GM23338 (cell line): ENCODE measurements at regions not wholly inside any gene's neighbourhood (a gene's known extent, or its start where the extent isn't known, plus 50 kb on each side); places are given as distances from the start of the nearest gene placed in this dataset.

Source experiments
- ATAC-seq: fragments of 200-7000 bp; cut with Tn5 transposase; 3 replicates; pipeline ENCODE4 v1.9.1; 2020
- DNase-seq: peaks from one replicate; pipeline ENCODE4 v3.0.0-alpha.2; 2015; ENCODE audit warnings: low spot score
- H2AFZ ChIP-seq: fragments of 200-600 bp; sonication (generic); 2 replicates; pipeline ENCODE4 v1.8.0; 2016; ENCODE audit warnings: antibody characterized with exemption, mild to moderate bottlenecking, moderate library complexity
- H3F3A ChIP-seq: fragments of 200-600 bp; sonication (generic); replicated peaks from 2 replicates; pipeline ENCODE4 v1.8.0; 2017; ENCODE audit warnings: antibody characterized with exemption, mixed run types, low read depth
- H3K27ac ChIP-seq: fragments of 200-600 bp; sonication (generic); 2 replicates; pipeline ENCODE4 v1.6.1; 2016; ENCODE audit warnings: low read depth
- H3K27me3 ChIP-seq: fragments of 200-600 bp; sonication (generic); 2 replicates; pipeline ENCODE4 v1.8.0; 2016; ENCODE audit warnings: mild to moderate bottlenecking, mixed run types, moderate library complexity; ENCODE audit not compliant: insufficient read depth
- H3K36me3 ChIP-seq: fragments of 200-600 bp; sonication (generic); 2 replicates; pipeline ENCODE4 v1.8.0; 2016; ENCODE audit warnings: mild to moderate bottlenecking; ENCODE audit not compliant: insufficient read depth
- H3K4me1 ChIP-seq: fragments of 200-600 bp; sonication (generic); 2 replicates; pipeline ENCODE4 v1.8.0; 2016; ENCODE audit warnings: mild to moderate bottlenecking, moderate library complexity; ENCODE audit not compliant: insufficient read depth
- H3K4me2 ChIP-seq: fragments of 200-600 bp; sonication (generic); 2 replicates; pipeline ENCODE4 v1.7.1; 2017; ENCODE audit warnings: mixed run types
- H3K4me3 ChIP-seq: fragments of 200-600 bp; sonication (generic); 2 replicates; pipeline ENCODE4 v1.6.1; 2016; ENCODE audit warnings: mixed run types
- H3K79me2 ChIP-seq: fragments of 200-600 bp; sonication (generic); replicated peaks from 2 replicates; pipeline ENCODE4 v1.8.0; 2017; ENCODE audit warnings: mild to moderate bottlenecking; ENCODE audit not compliant: insufficient read depth
- H3K9me2 ChIP-seq: fragments of 200-600 bp; sonication (generic); 2 replicates; pipeline ENCODE4 v1.8.0; 2017; ENCODE audit not compliant: insufficient read depth
- H4K20me1 ChIP-seq: fragments of 200-600 bp; sonication (generic); replicated peaks from 2 replicates; pipeline ENCODE4 v1.8.0; 2017; ENCODE audit warnings: mild to moderate bottlenecking; ENCODE audit not compliant: insufficient read depth
- H3K27ac Mint-ChIP-seq: 2 replicates; pipeline ENCODE4 v1.8.0; 2020; ENCODE audit warnings: inconsistent platforms, mild to moderate bottlenecking, moderate library complexity, mixed read lengths
- H3K27me3 Mint-ChIP-seq: 3 replicates; pipeline ENCODE4 v1.8.0; 2022; ENCODE audit warnings: low read depth, mild to moderate bottlenecking, moderate library complexity, mixed read lengths, inconsistent platforms; ENCODE audit not compliant: insufficient read depth, poor library complexity
- H3K36me3 Mint-ChIP-seq: 3 replicates; pipeline ENCODE4 v1.8.0; 2021; ENCODE audit warnings: low read depth, mild to moderate bottlenecking, inconsistent platforms, moderate library complexity, mixed read lengths
- H3K4me1 Mint-ChIP-seq: 3 replicates; pipeline ENCODE4 v1.8.0; 2020; ENCODE audit warnings: mild to moderate bottlenecking, inconsistent platforms, mixed read lengths
- H3K4me3 Mint-ChIP-seq: 3 replicates; pipeline ENCODE4 v1.8.0; 2021; ENCODE audit warnings: moderate library complexity, mild to moderate bottlenecking, inconsistent platforms, mixed read lengths
- H3K9me3 Mint-ChIP-seq: 3 replicates; pipeline ENCODE4 v1.8.0; 2020; ENCODE audit warnings: moderate library complexity, mild to moderate bottlenecking, inconsistent platforms, mixed read lengths
- CREB1 ChIP-seq: fragments of 250-450 bp; sonication (Bioruptor Pico); IDR thresholded peaks from 2 replicates; pipeline ENCODE4 v1.5.0; 2020; ENCODE audit warnings: low read depth, mild to moderate bottlenecking, moderate library complexity
- EZH2 ChIP-seq: fragments of 200-600 bp; sonication (generic); IDR thresholded peaks from one replicate; pipeline ENCODE4 v1.8.0; 2017; ENCODE audit warnings: antibody characterized with exemption, mild to moderate bottlenecking, low read depth; ENCODE audit not compliant: unreplicated experiment
- EZH2phosphoT487 ChIP-seq: fragments of 200-600 bp; sonication (generic); IDR thresholded peaks from one replicate; pipeline ENCODE4 v1.8.1; 2018; ENCODE audit warnings: antibody characterized with exemption; ENCODE audit not compliant: unreplicated experiment
- JUNB ChIP-seq: IDR thresholded peaks from one replicate; pipeline ENCODE4 v1.6.1; 2016; ENCODE audit warnings: antibody characterized with exemption; ENCODE audit not compliant: unreplicated experiment
- NANOG ChIP-seq: IDR thresholded peaks from 2 replicates; pipeline ENCODE4 v1.6.1; 2016; ENCODE audit warnings: antibody characterized with exemption, borderline replicate concordance
- POLR2AphosphoS5 ChIP-seq: IDR thresholded peaks from 2 replicates; pipeline ENCODE4 v1.6.1; 2016; ENCODE audit warnings: antibody characterized with exemption, low read depth
- TF ChIP-seq, protein P1 (sequence below): IDR thresholded peaks from one replicate; pipeline ENCODE4 v1.6.1; 2018; ENCODE audit warnings: antibody characterized with exemption; ENCODE audit not compliant: unreplicated experiment
- TF ChIP-seq, protein P2 (sequence below), 2 experiments: fragments of 200-600 bp in 1 of 2; sonication (generic) in 1 of 2; conservative IDR thresholded peaks; 2 replicates each; pipeline versions ENCODE4 v1.5.1 to v1.6.1; 2016 to 2017; ENCODE audit warnings: antibody characterized with exemption in 2 of 2, low read depth in 2 of 2, mild to moderate bottlenecking in 2 of 2, moderate library complexity in 1 of 2
- TF ChIP-seq, protein P3 (sequence below): fragments of 250-450 bp; sonication (Bioruptor Pico); IDR thresholded peaks from 2 replicates; pipeline ENCODE4 v1.5.0; 2020; ENCODE audit warnings: mild to moderate bottlenecking, moderate library complexity

DNA sequence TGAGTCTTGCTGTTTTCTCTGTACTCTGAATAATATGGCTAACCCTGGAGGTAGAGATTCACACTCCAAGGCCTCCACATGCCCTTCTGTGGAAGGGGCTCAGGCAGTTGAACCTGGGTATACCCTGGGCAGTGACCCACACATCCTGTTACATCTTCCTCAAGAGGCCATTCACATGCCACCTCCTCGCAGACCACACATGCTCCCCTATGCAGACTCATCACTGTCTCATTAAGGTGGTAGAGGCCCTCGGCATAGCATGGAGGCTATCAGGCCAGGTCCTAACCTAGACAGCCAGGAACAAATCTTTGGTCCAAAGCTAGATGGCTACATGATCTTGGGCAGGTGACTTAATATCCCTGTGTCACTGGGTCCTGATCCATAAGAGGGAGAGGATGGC lies 363.9 kb upstream of the ZNF507 start (continued):
- TF ChIP-seq, protein P1, sequence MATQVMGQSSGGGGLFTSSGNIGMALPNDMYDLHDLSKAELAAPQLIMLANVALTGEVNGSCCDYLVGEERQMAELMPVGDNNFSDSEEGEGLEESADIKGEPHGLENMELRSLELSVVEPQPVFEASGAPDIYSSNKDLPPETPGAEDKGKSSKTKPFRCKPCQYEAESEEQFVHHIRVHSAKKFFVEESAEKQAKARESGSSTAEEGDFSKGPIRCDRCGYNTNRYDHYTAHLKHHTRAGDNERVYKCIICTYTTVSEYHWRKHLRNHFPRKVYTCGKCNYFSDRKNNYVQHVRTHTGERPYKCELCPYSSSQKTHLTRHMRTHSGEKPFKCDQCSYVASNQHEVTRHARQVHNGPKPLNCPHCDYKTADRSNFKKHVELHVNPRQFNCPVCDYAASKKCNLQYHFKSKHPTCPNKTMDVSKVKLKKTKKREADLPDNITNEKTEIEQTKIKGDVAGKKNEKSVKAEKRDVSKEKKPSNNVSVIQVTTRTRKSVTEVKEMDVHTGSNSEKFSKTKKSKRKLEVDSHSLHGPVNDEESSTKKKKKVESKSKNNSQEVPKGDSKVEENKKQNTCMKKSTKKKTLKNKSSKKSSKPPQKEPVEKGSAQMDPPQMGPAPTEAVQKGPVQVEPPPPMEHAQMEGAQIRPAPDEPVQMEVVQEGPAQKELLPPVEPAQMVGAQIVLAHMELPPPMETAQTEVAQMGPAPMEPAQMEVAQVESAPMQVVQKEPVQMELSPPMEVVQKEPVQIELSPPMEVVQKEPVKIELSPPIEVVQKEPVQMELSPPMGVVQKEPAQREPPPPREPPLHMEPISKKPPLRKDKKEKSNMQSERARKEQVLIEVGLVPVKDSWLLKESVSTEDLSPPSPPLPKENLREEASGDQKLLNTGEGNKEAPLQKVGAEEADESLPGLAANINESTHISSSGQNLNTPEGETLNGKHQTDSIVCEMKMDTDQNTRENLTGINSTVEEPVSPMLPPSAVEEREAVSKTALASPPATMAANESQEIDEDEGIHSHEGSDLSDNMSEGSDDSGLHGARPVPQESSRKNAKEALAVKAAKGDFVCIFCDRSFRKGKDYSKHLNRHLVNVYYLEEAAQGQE = no peak
- TF ChIP-seq NANOG (no peak), JUNB (no peak), POLR2AphosphoS5 (no peak), EZH2phosphoT487 (no peak)
- TF ChIP-seq, protein P2, sequence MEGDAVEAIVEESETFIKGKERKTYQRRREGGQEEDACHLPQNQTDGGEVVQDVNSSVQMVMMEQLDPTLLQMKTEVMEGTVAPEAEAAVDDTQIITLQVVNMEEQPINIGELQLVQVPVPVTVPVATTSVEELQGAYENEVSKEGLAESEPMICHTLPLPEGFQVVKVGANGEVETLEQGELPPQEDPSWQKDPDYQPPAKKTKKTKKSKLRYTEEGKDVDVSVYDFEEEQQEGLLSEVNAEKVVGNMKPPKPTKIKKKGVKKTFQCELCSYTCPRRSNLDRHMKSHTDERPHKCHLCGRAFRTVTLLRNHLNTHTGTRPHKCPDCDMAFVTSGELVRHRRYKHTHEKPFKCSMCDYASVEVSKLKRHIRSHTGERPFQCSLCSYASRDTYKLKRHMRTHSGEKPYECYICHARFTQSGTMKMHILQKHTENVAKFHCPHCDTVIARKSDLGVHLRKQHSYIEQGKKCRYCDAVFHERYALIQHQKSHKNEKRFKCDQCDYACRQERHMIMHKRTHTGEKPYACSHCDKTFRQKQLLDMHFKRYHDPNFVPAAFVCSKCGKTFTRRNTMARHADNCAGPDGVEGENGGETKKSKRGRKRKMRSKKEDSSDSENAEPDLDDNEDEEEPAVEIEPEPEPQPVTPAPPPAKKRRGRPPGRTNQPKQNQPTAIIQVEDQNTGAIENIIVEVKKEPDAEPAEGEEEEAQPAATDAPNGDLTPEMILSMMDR (conservative IDR thresholded peaks at IDR 0.05; ENCODE audit: low read depth in 2 of 2) = no peak

DNA sequence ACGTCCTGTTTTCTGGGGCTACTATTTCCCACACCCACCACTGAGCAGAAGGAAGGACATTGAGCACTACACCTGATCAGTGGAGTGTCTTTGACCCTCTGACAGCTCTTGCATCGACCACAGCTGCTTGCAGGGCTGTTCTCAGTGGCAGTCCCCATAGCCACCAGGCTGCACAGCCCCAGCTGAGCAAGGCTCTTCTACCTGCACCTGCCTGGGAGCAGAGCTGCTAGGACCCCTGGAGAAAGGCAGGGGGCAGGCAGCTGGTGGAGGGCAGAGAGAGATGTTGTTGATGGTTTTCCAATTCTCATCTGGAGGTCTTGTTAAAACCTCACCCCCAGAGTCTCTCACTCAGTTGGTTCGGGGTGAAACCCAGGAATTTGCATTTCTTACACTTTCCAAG lies 361.8 kb upstream of the ZNF507 start:
- H3K27me3 Mint-ChIP-seq = peaks cover 3% of the 10 kb centered on the region
- ATAC-seq = no peak
- DNase-seq = no peak
- Histone ChIP-seq H3F3A (no peaks in the 10 kb centered on the region), H3K79me2 (no peaks in the 10 kb centered on the region), H3K27ac (no peak overlapping the region), H4K20me1 (no peaks in the 10 kb centered on the region), H3K4me2 (no peak overlapping the region), H3K36me3 (no peaks in the 10 kb centered on the region), H3K9me2 (no peaks in the 10 kb centered on the region), H2AFZ (no peak overlapping the region), H3K4me3 (no peak overlapping the region), H3K27me3 (no peaks in the 10 kb centered on the region), H3K4me1 (no peaks in the 10 kb centered on the region)
- H3K27ac Mint-ChIP-seq = no peak overlapping the region
- H3K9me3 Mint-ChIP-seq = peaks cover 6% of the 10 kb centered on the region; the same call in 2 of the 3 replicates
- H3K36me3 Mint-ChIP-seq = no peaks in the 10 kb centered on the region; the same call in 1 of the 3 replicates
- H3K4me3 Mint-ChIP-seq = no peak overlapping the region
- no peaks in the 10 kb centered on the region for H3K4me1 Mint-ChIP-seq
- TF ChIP-seq CREB1 (CRISPR knock-in tag) = no peak
- no peak for TF ChIP-seq POLR2AphosphoS5
- TF ChIP-seq EZH2 = no peak
- TF ChIP-seq JUNB = no peak
- TF ChIP-seq, protein P3, sequence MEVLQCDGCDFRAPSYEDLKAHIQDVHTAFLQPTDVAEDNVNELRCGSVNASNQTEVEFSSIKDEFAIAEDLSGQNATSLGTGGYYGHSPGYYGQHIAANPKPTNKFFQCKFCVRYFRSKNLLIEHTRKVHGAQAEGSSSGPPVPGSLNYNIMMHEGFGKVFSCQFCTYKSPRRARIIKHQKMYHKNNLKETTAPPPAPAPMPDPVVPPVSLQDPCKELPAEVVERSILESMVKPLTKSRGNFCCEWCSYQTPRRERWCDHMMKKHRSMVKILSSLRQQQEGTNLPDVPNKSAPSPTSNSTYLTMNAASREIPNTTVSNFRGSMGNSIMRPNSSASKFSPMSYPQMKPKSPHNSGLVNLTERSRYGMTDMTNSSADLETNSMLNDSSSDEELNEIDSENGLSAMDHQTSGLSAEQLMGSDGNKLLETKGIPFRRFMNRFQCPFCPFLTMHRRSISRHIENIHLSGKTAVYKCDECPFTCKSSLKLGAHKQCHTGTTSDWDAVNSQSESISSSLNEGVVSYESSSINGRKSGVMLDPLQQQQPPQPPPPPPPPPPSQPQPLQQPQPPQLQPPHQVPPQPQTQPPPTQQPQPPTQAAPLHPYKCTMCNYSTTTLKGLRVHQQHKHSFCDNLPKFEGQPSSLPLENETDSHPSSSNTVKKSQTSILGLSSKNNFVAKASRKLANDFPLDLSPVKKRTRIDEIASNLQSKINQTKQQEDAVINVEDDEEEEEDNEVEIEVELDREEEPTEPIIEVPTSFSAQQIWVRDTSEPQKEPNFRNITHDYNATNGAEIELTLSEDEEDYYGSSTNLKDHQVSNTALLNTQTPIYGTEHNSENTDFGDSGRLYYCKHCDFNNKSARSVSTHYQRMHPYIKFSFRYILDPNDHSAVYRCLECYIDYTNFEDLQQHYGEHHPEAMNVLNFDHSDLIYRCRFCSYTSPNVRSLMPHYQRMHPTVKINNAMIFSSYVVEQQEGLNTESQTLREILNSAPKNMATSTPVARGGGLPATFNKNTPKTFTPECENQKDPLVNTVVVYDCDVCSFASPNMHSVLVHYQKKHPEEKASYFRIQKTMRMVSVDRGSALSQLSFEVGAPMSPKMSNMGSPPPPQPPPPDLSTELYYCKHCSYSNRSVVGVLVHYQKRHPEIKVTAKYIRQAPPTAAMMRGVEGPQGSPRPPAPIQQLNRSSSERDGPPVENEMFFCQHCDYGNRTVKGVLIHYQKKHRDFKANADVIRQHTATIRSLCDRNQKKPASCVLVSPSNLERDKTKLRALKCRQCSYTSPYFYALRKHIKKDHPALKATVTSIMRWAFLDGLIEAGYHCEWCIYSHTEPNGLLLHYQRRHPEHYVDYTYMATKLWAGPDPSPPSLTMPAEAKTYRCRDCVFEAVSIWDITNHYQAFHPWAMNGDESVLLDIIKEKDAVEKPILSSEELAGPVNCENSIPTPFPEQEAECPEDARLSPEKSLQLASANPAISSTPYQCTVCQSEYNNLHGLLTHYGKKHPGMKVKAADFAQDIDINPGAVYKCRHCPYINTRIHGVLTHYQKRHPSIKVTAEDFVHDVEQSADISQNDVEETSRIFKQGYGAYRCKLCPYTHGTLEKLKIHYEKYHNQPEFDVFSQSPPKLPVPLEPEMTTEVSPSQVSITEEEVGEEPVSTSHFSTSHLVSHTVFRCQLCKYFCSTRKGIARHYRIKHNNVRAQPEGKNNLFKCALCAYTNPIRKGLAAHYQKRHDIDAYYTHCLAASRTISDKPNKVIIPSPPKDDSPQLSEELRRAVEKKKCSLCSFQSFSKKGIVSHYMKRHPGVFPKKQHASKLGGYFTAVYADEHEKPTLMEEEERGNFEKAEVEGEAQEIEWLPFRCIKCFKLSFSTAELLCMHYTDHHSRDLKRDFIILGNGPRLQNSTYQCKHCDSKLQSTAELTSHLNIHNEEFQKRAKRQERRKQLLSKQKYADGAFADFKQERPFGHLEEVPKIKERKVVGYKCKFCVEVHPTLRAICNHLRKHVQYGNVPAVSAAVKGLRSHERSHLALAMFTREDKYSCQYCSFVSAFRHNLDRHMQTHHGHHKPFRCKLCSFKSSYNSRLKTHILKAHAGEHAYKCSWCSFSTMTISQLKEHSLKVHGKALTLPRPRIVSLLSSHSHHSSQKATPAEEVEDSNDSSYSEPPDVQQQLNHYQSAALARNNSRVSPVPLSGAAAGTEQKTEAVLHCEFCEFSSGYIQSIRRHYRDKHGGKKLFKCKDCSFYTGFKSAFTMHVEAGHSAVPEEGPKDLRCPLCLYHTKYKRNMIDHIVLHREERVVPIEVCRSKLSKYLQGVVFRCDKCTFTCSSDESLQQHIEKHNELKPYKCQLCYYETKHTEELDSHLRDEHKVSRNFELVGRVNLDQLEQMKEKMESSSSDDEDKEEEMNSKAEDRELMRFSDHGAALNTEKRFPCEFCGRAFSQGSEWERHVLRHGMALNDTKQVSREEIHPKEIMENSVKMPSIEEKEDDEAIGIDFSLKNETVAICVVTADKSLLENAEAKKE (CRISPR knock-in tag) = no peak
- TF ChIP-seq, protein P1 = no peak
